ENCODE measurements at regions not wholly inside any gene's neighbourhood (a gene's known extent, or its start where the extent isn't known, plus 50 kb on each side); places are given as distances from the start of the nearest gene placed in this dataset.

GRCh38 chr14:85334316-85334715 lies 195.6 kb upstream of the FLRT2 start:
- TF ChIP-seq CTCF (IDR thresholded peaks at IDR 0.05) (no peak), POLR2A (IDR thresholded peaks at IDR 0.05) (no peak)
